GDM1 (cell line): ENCODE measurements at regions not wholly inside any gene's neighbourhood (a gene's known extent, or its start where the extent isn't known, plus 50 kb on each side); places are given as distances from the start of the nearest gene placed in this dataset.
"Not testable (repeated sequence)": the region's sequence is repeated elsewhere in the genome, so short reads cannot be mapped to it uniquely, and the experiment has no call there.

Experiments
- DNase-seq: peaks from one replicate; lab custom pipeline; 2025; lab: John Stamatoyannopoulos, UW

- no peak for DNase-seq
These were observed 88.9 kb downstream of the MOGAT1 start for GRCh38 chr2:222760301-222760897.

GRCh38 chr2:222761888-222762287 lies 90.4 kb downstream of the MOGAT1 start:
- DNase-seq = no peak

GRCh38 chr2:222762342-222762741 lies 90.9 kb downstream of the MOGAT1 start:
- DNase-seq = no peak

GRCh38 chr2:222765883-222766282 lies 94.4 kb downstream of the MOGAT1 start:
- DNase-seq = not testable (repeated sequence)

- DNase-seq = not testable (repeated sequence)
These were observed 92.8 kb upstream of the ACSL3 start for GRCh38 chr2:222768019-222768418.

GRCh38 chr2:222769446-222769845 lies 91.4 kb upstream of the ACSL3 start:
- no peak for DNase-seq

GRCh38 chr2:222769941-222770340 lies 90.9 kb upstream of the ACSL3 start:
- no peak for DNase-seq

GRCh38 chr2:222771832-222772231 lies 89.0 kb upstream of the ACSL3 start:
- no peak for DNase-seq

- DNase-seq = no peak
These were observed 85.9 kb upstream of the ACSL3 start for GRCh38 chr2:222774941-222775340.

- no peak for DNase-seq
These were observed 84.0 kb upstream of the ACSL3 start for GRCh38 chr2:222776792-222777191.

- no peak for DNase-seq
These were observed 82.4 kb upstream of the ACSL3 start for GRCh38 chr2:222778400-222778799.

GRCh38 chr2:222779145-222779832 lies 81.5 kb upstream of the ACSL3 start:
- no peak for DNase-seq

- DNase-seq = no peak
These were observed 80.8 kb upstream of the ACSL3 start for GRCh38 chr2:222780051-222780450.

GRCh38 chr2:222782201-222782730 lies 78.6 kb upstream of the ACSL3 start:
- DNase-seq = no peak

- DNase-seq = no peak
These were observed 77.2 kb upstream of the ACSL3 start for GRCh38 chr2:222783592-222783991.

- DNase-seq = no peak
These were observed 69.9 kb upstream of the ACSL3 start for GRCh38 chr2:222790932-222791331.

GRCh38 chr2:222792001-222792611 lies 68.7 kb upstream of the ACSL3 start:
- DNase-seq = peak; percentile 17

- DNase-seq = no peak
These were observed 66.0 kb upstream of the ACSL3 start for GRCh38 chr2:222794585-222795449.

- no peak for DNase-seq
These were observed 65.1 kb upstream of the ACSL3 start for GRCh38 chr2:222795450-222796357.

- DNase-seq = no peak
These were observed 64.3 kb upstream of the ACSL3 start for GRCh38 chr2:222796413-222797103.

- DNase-seq = no peak
These were observed 63.6 kb upstream of the ACSL3 start for GRCh38 chr2:222797261-222797660.
